GM23338 (cell line): ENCODE measurements at regions not wholly inside any gene's neighbourhood (a gene's known extent, or its start where the extent isn't known, plus 50 kb on each side); places are given as distances from the start of the nearest gene placed in this dataset.

Source experiments
- ATAC-seq: fragments of 200-7000 bp; cut with Tn5 transposase; 3 replicates; pipeline ENCODE4 v1.9.1; 2020
- DNase-seq: peaks from one replicate; pipeline ENCODE4 v3.0.0-alpha.2; 2015; ENCODE audit warnings: low spot score
- H2AFZ ChIP-seq: fragments of 200-600 bp; sonication (generic); 2 replicates; pipeline ENCODE4 v1.8.0; 2016; ENCODE audit warnings: antibody characterized with exemption, mild to moderate bottlenecking, moderate library complexity
- H3F3A ChIP-seq: fragments of 200-600 bp; sonication (generic); replicated peaks from 2 replicates; pipeline ENCODE4 v1.8.0; 2017; ENCODE audit warnings: antibody characterized with exemption, mixed run types, low read depth
- H3K27ac ChIP-seq: fragments of 200-600 bp; sonication (generic); 2 replicates; pipeline ENCODE4 v1.6.1; 2016; ENCODE audit warnings: low read depth
- H3K27me3 ChIP-seq: fragments of 200-600 bp; sonication (generic); 2 replicates; pipeline ENCODE4 v1.8.0; 2016; ENCODE audit warnings: mild to moderate bottlenecking, mixed run types, moderate library complexity; ENCODE audit not compliant: insufficient read depth
- H3K36me3 ChIP-seq: fragments of 200-600 bp; sonication (generic); 2 replicates; pipeline ENCODE4 v1.8.0; 2016; ENCODE audit warnings: mild to moderate bottlenecking; ENCODE audit not compliant: insufficient read depth
- H3K4me1 ChIP-seq: fragments of 200-600 bp; sonication (generic); 2 replicates; pipeline ENCODE4 v1.8.0; 2016; ENCODE audit warnings: mild to moderate bottlenecking, moderate library complexity; ENCODE audit not compliant: insufficient read depth
- H3K4me2 ChIP-seq: fragments of 200-600 bp; sonication (generic); 2 replicates; pipeline ENCODE4 v1.7.1; 2017; ENCODE audit warnings: mixed run types
- H3K4me3 ChIP-seq: fragments of 200-600 bp; sonication (generic); 2 replicates; pipeline ENCODE4 v1.6.1; 2016; ENCODE audit warnings: mixed run types
- H3K79me2 ChIP-seq: fragments of 200-600 bp; sonication (generic); replicated peaks from 2 replicates; pipeline ENCODE4 v1.8.0; 2017; ENCODE audit warnings: mild to moderate bottlenecking; ENCODE audit not compliant: insufficient read depth
- H3K9me2 ChIP-seq: fragments of 200-600 bp; sonication (generic); 2 replicates; pipeline ENCODE4 v1.8.0; 2017; ENCODE audit not compliant: insufficient read depth
- H4K20me1 ChIP-seq: fragments of 200-600 bp; sonication (generic); replicated peaks from 2 replicates; pipeline ENCODE4 v1.8.0; 2017; ENCODE audit warnings: mild to moderate bottlenecking; ENCODE audit not compliant: insufficient read depth
- H3K27ac Mint-ChIP-seq: 2 replicates; pipeline ENCODE4 v1.8.0; 2020; ENCODE audit warnings: inconsistent platforms, mild to moderate bottlenecking, moderate library complexity, mixed read lengths
- H3K27me3 Mint-ChIP-seq: 3 replicates; pipeline ENCODE4 v1.8.0; 2022; ENCODE audit warnings: low read depth, mild to moderate bottlenecking, moderate library complexity, mixed read lengths, inconsistent platforms; ENCODE audit not compliant: insufficient read depth, poor library complexity
- H3K36me3 Mint-ChIP-seq: 3 replicates; pipeline ENCODE4 v1.8.0; 2021; ENCODE audit warnings: low read depth, mild to moderate bottlenecking, inconsistent platforms, moderate library complexity, mixed read lengths
- H3K4me1 Mint-ChIP-seq: 3 replicates; pipeline ENCODE4 v1.8.0; 2020; ENCODE audit warnings: mild to moderate bottlenecking, inconsistent platforms, mixed read lengths
- H3K4me3 Mint-ChIP-seq: 3 replicates; pipeline ENCODE4 v1.8.0; 2021; ENCODE audit warnings: moderate library complexity, mild to moderate bottlenecking, inconsistent platforms, mixed read lengths
- H3K9me3 Mint-ChIP-seq: 3 replicates; pipeline ENCODE4 v1.8.0; 2020; ENCODE audit warnings: moderate library complexity, mild to moderate bottlenecking, inconsistent platforms, mixed read lengths
- CREB1 ChIP-seq: fragments of 250-450 bp; sonication (Bioruptor Pico); IDR thresholded peaks from 2 replicates; pipeline ENCODE4 v1.5.0; 2020; ENCODE audit warnings: low read depth, mild to moderate bottlenecking, moderate library complexity
- CTCF ChIP-seq, 2 experiments: fragments of 200-600 bp in 1 of 2; sonication (generic) in 1 of 2; conservative IDR thresholded peaks; 2 replicates each; pipeline versions ENCODE4 v1.5.1 to v1.6.1; 2016 to 2017; ENCODE audit warnings: antibody characterized with exemption in 2 of 2, low read depth in 2 of 2, mild to moderate bottlenecking in 2 of 2, moderate library complexity in 1 of 2
- EZH2 ChIP-seq: fragments of 200-600 bp; sonication (generic); IDR thresholded peaks from one replicate; pipeline ENCODE4 v1.8.0; 2017; ENCODE audit warnings: antibody characterized with exemption, mild to moderate bottlenecking, low read depth; ENCODE audit not compliant: unreplicated experiment
- NANOG ChIP-seq: IDR thresholded peaks from 2 replicates; pipeline ENCODE4 v1.6.1; 2016; ENCODE audit warnings: antibody characterized with exemption, borderline replicate concordance
- ZNF462 ChIP-seq: fragments of 250-450 bp; sonication (Bioruptor Pico); IDR thresholded peaks from 2 replicates; pipeline ENCODE4 v1.5.0; 2020; ENCODE audit warnings: mild to moderate bottlenecking, moderate library complexity

- DNase-seq (peak; percentile 92), ATAC-seq (peak; percentile 97)
- Mint-ChIP-seq H3K9me3 (peaks cover 27% of the 10 kb centered on the region), H3K27ac (peak overlapping the region; percentile 99), H3K36me3 (peaks cover 28% of the 10 kb centered on the region), H3K27me3 (peaks cover 5% of the 10 kb centered on the region), H3K4me1 (peaks cover 40% of the 10 kb centered on the region), H3K4me3 (peak overlapping the region; percentile 20)
- H3K27ac ChIP-seq: peak overlapping the region; percentile 81
- no peaks in the 10 kb centered on the region for H3K36me3 ChIP-seq
- peaks cover 13% of the 10 kb centered on the region; the same call in 1 of the 2 replicates for H3K9me2 ChIP-seq
- no peaks in the 10 kb centered on the region for H3K27me3 ChIP-seq
- H3K4me3 ChIP-seq: peak overlapping the region; percentile 3; the same call in 1 of the 2 replicates
- H3K79me2 ChIP-seq: no peaks in the 10 kb centered on the region
- peak overlapping the region; percentile 59 for H3K4me2 ChIP-seq
- H3F3A ChIP-seq: peaks cover 5% of the 10 kb centered on the region; the same call in 1 of the 2 replicates
- TF ChIP-seq EZH2: no peak
- TF ChIP-seq ZNF462 (CRISPR knock-in tag): peak; percentile 52; the same call in 1 of the 2 replicates
- 0 out of 4 replicates have a peak, but pooled peaks of 1 of the 2 experiments have one; percentile 8 for TF ChIP-seq CTCF (conservative IDR thresholded peaks at IDR 0.05; ENCODE audit: low read depth in 2 of 2)
- TF ChIP-seq CREB1 (CRISPR knock-in tag): peak; percentile 63
- peak; percentile 63; the same call in 1 of the 2 replicates for TF ChIP-seq NANOG
- peaks cover 32% of the 10 kb centered on the region for H3K4me1 ChIP-seq
- no peaks in the 10 kb centered on the region for H4K20me1 ChIP-seq
- no peak overlapping the region for H2AFZ ChIP-seq
Measured at GRCh38 chr12:42756841-42757623, 167.5 kb upstream of the PRICKLE1 start.
